H1 (cell line): ENCODE measurements at regions not wholly inside any gene's neighbourhood (a gene's known extent, or its start where the extent isn't known, plus 50 kb on each side); places are given as distances from the start of the nearest gene placed in this dataset.

Source experiments
- CTCF ChIA-PET: fragments of 300-600 bp; sonication (Branson Sonifier 250); formaldehyde crosslinking; loops from one replicate; lab custom pipeline; 2021; ENCODE audit not compliant: partially characterized antibody; lab: Charles Lee
- POLR2A ChIA-PET: fragments of 300-600 bp; sonication (Branson Sonifier 250); formaldehyde crosslinking; loops from one replicate; lab custom pipeline; 2021; ENCODE audit warnings: inconsistent platforms; ENCODE audit not compliant: partially characterized antibody; lab: Charles Lee
- DNase-seq, 2 experiments: peaks; one replicate each; pipeline versions ENCODE4 v3.0.0 to v3.0.0-alpha.2; 2010 to 2022; ENCODE audit warnings: low spot score in 2 of 2, low read depth in 1 of 2, mixed read lengths in 1 of 2
- FAIRE-seq: peaks from 2 replicates; lab custom pipeline; 2011; peaks lifted over from hg19 to GRCh38; lab: Jason Lieb, UNC
- H2AFZ ChIP-seq: 2 replicates; pipeline ENCODE4 v1.8.1; 2012; ENCODE audit warnings: low read length, inconsistent platforms
- H2AK5ac ChIP-seq: 2 replicates; pipeline ENCODE4 v1.6.1; 2013; ENCODE audit warnings: low read depth, low read length
- H2BK120ac ChIP-seq: replicated peaks from 2 replicates; pipeline ENCODE3; 2013; ENCODE audit warnings: low read depth, low read length, inconsistent platforms
- H2BK12ac ChIP-seq: 2 replicates; pipeline ENCODE4 v1.6.1; 2013; ENCODE audit warnings: low read depth, low read length
- H2BK15ac ChIP-seq: 2 replicates; pipeline ENCODE4 v1.6.1; 2013; ENCODE audit warnings: low read length
- H2BK20ac ChIP-seq: 2 replicates; pipeline ENCODE4 v1.6.1; 2013; ENCODE audit warnings: low read length
- H2BK5ac ChIP-seq: 2 replicates; pipeline ENCODE4 v1.6.1; 2013; ENCODE audit warnings: low read depth, low read length
- H3K14ac ChIP-seq: 2 replicates; pipeline ENCODE4 v1.6.1; 2013; ENCODE audit warnings: inconsistent platforms; ENCODE audit not compliant: insufficient read length
- H3K18ac ChIP-seq: 2 replicates; pipeline ENCODE4 v1.6.1; 2013; ENCODE audit warnings: low read length; ENCODE audit errors: extremely low read depth
- H3K23ac ChIP-seq: 2 replicates; pipeline ENCODE4 v1.6.1; 2013; ENCODE audit warnings: inconsistent platforms; ENCODE audit not compliant: insufficient read length
- H3K23me2 ChIP-seq: 2 replicates; pipeline ENCODE4 v1.6.1; 2013; ENCODE audit warnings: low read depth, low read length
- H3K27ac ChIP-seq: 2 replicates; pipeline ENCODE4 v1.6.1; 2011; ENCODE audit warnings: low read depth, low read length, inconsistent platforms
- H3K27me3 ChIP-seq, 4 experiments: replicated peaks in 1 of 4; 1 replicate in 1 of 4; 2 replicates in 3 of 4; pipeline versions ENCODE4 v1.6.1 to v1.8.1; 2011 to 2013; ENCODE audit warnings: low read length in 3 of 4, mild to moderate bottlenecking in 3 of 4, inconsistent platforms in 2 of 4, mixed read lengths in 2 of 4, moderate library complexity in 1 of 4; ENCODE audit not compliant: control insufficient read depth in 3 of 4, insufficient read depth in 3 of 4; ENCODE audit errors: extremely low read depth in 1 of 4
- H3K36me3 ChIP-seq, 4 experiments: 2 replicates each; pipeline versions ENCODE4 v1.6.1 to v1.8.1; 2011 to 2013; ENCODE audit warnings: mild to moderate bottlenecking in 4 of 4, low read length in 3 of 4, moderate library complexity in 2 of 4, control low read depth in 1 of 4, inconsistent platforms in 1 of 4; ENCODE audit not compliant: insufficient read depth in 4 of 4, control insufficient read depth in 2 of 4
- H3K4ac ChIP-seq: replicated peaks from 2 replicates; pipeline ENCODE3; 2013; ENCODE audit warnings: low read length, low read depth, mixed read lengths, inconsistent platforms; ENCODE audit not compliant: insufficient read length
- H3K4me1 ChIP-seq, 4 experiments: replicated peaks in 1 of 4; 1 replicate in 1 of 4; 2 replicates in 3 of 4; pipeline versions ENCODE4 v1.6.1 to v1.8.1; 2011 to 2013; ENCODE audit warnings: low read length in 3 of 4, inconsistent platforms in 2 of 4, mixed read lengths in 1 of 4; ENCODE audit not compliant: insufficient read depth in 4 of 4, control insufficient read depth in 3 of 4
- H3K4me2 ChIP-seq, 2 experiments: 2 replicates each; pipeline versions ENCODE4 v1.6.1 to v1.8.1; 2011 to 2013; ENCODE audit warnings: low read depth in 2 of 2, low read length in 2 of 2, control low read depth in 1 of 2, inconsistent platforms in 1 of 2, mild to moderate bottlenecking in 1 of 2; ENCODE audit not compliant: insufficient read depth in 1 of 2
- H3K4me3 ChIP-seq, 4 experiments: fragments of 200-600, 300-600 bp in 1 of 4; sonication (generic), shearing (Covaris generic), sonication (Bioruptor Twin) in 1 of 4; 2 replicates each; pipeline versions ENCODE4 v1.5.1 to v1.8.1; 2011 to 2016; ENCODE audit warnings: low read length in 4 of 4, low read depth in 3 of 4, control low read depth in 2 of 4, inconsistent platforms in 2 of 4, mild to moderate bottlenecking in 2 of 4, mixed read lengths in 1 of 4, moderate library complexity in 1 of 4; ENCODE audit not compliant: insufficient read depth in 2 of 4; ENCODE audit errors: extremely low read depth in 1 of 4
- H3K56ac ChIP-seq: replicated peaks from 2 replicates; pipeline ENCODE3; 2013; ENCODE audit warnings: low read depth, mild to moderate bottlenecking, mixed read lengths, low read length, inconsistent platforms; ENCODE audit not compliant: insufficient read length
- H3K79me1 ChIP-seq: 2 replicates; pipeline ENCODE4 v1.6.1; 2013; ENCODE audit warnings: low read depth, low read length, control low read depth
- H3K79me2 ChIP-seq, 2 experiments: 2 replicates each; pipeline versions ENCODE4 v1.6.1 to v1.8.1; 2012 to 2013; ENCODE audit warnings: low read length in 2 of 2, mild to moderate bottlenecking in 2 of 2, inconsistent platforms in 1 of 2; ENCODE audit not compliant: insufficient read depth in 2 of 2, control insufficient read depth in 1 of 2
- H3K9ac ChIP-seq, 4 experiments: replicated peaks in 1 of 4; 1 replicate in 1 of 4; 2 replicates in 3 of 4; pipeline versions ENCODE4 v1.6.1 to v1.8.1; 2011 to 2013; ENCODE audit warnings: low read depth in 3 of 4, low read length in 3 of 4, control low read depth in 2 of 4, mild to moderate bottlenecking in 2 of 4, moderate library complexity in 2 of 4, inconsistent platforms in 1 of 4; ENCODE audit errors: extremely low read depth in 1 of 4
- H3K9me3 ChIP-seq, 2 experiments: 2 replicates each; pipeline versions ENCODE4 v1.6.1 to v1.8.1; 2012 to 2013; ENCODE audit warnings: mild to moderate bottlenecking in 2 of 2, moderate library complexity in 2 of 2, control low read depth in 1 of 2, inconsistent platforms in 1 of 2, low read depth in 1 of 2, low read length in 1 of 2, mixed read lengths in 1 of 2; ENCODE audit not compliant: insufficient read depth in 2 of 2
- H4K20me1 ChIP-seq, 2 experiments: replicated peaks in 1 of 2; 2 replicates each; pipeline versions ENCODE3 to v1.8.1; 2011 to 2013; ENCODE audit warnings: inconsistent platforms in 2 of 2, low read length in 2 of 2, mild to moderate bottlenecking in 1 of 2; ENCODE audit not compliant: insufficient read depth in 2 of 2, control insufficient read depth in 1 of 2
- H4K5ac ChIP-seq: 2 replicates; pipeline ENCODE4 v1.6.1; 2013; ENCODE audit warnings: low read length, low read depth, mixed read lengths, inconsistent platforms; ENCODE audit not compliant: insufficient read length
- H4K8ac ChIP-seq: 2 replicates; pipeline ENCODE4 v1.8.0; 2013; ENCODE audit warnings: mild to moderate bottlenecking, moderate library complexity, low read length, inconsistent platforms; ENCODE audit not compliant: insufficient read depth; ENCODE audit errors: extremely low read depth
- H4K91ac ChIP-seq: replicated peaks from 2 replicates; pipeline ENCODE3; 2013; ENCODE audit warnings: low read length, mixed read lengths, inconsistent platforms; ENCODE audit not compliant: insufficient read length
- HDAC2 ChIP-seq, 2 experiments: fragments of 300-600 bp in 1 of 2; sonication (generic) in 1 of 2; IDR thresholded peaks; 2 replicates each; pipeline ENCODE4 v1.6.1; 2011 to 2012; ENCODE audit warnings: low read depth in 2 of 2, low read length in 2 of 2, mild to moderate bottlenecking in 2 of 2, moderate library complexity in 2 of 2, borderline replicate concordance in 1 of 2, inconsistent platforms in 1 of 2
- WGBS, 2 experiments: shearing (Covaris generic) in 1 of 2; methylation state at CpG; one replicate each; pipeline versions ENCODE4 v1.1.6 to v1.1.7; 2013 to 2015; ENCODE audit warnings: low lambda C conversion rate in 2 of 2, mixed read lengths in 2 of 2, inconsistent platforms in 1 of 2, low coverage in 1 of 2, missing lambda C conversion rate in 1 of 2; ENCODE audit not compliant: insufficient replicate concordance in 2 of 2, insufficient coverage in 1 of 2, insufficient read length in 1 of 2; ENCODE audit errors: extremely low coverage in 1 of 2, missing lambda C conversion rate in 1 of 2; 5-methylcytosine and 5-hydroxymethylcytosine counted together

- Histone ChIP-seq H2AFZ (no peak overlapping the region), H2BK15ac (no peak overlapping the region), H2BK5ac (no peak overlapping the region), H3K4me1 (no peaks in the 10 kb centered on the region), H3K23ac (no peak overlapping the region), H3K14ac (no peak overlapping the region), H3K79me2 (no peaks in the 10 kb centered on the region), H2BK20ac (no peak overlapping the region), H3K4me3 (no peak overlapping the region), H3K9ac (no peak overlapping the region), H4K5ac (no peak overlapping the region), H4K8ac (no peak overlapping the region), H2AK5ac (no peak overlapping the region), H3K56ac (no peak overlapping the region), H3K4ac (no peak overlapping the region), H3K79me1 (no peaks in the 10 kb centered on the region), H4K91ac (no peak overlapping the region), H4K20me1 (no peaks in the 10 kb centered on the region), H3K23me2 (no peaks in the 10 kb centered on the region), H3K36me3 (no peaks in the 10 kb centered on the region), H3K18ac (no peak overlapping the region), H3K9me3 (no peaks in the 10 kb centered on the region), H3K27ac (no peak overlapping the region), H3K4me2 (no peak overlapping the region), H3K27me3 (no peaks in the 10 kb centered on the region), H2BK12ac (no peak overlapping the region), H2BK120ac (no peak overlapping the region)
- FAIRE-seq (no peak), DNase-seq (no peak)
- TF ChIP-seq HDAC2 (IDR thresholded peaks at IDR 0.05; ENCODE audit: borderline replicate concordance in 1 of 2, low read depth in 2 of 2, low read length in 2 of 2) = no peak
- 93% methylated on average over 2 of the region's 2 CpGs; no CpG with 5 or more reads in 1 of the 2 experiments for WGBS, 2 experiments
- ChIA-PET CTCF (no interaction called here), POLR2A (no interaction called here)
These were observed 183.4 kb downstream of the NFKBIZ start for GRCh38 chr3:102032491-102033383.
